ENCODE measurements at regions not wholly inside any gene's neighbourhood (a gene's known extent, or its start where the extent isn't known, plus 50 kb on each side); places are given as distances from the start of the nearest gene placed in this dataset.

DNA sequence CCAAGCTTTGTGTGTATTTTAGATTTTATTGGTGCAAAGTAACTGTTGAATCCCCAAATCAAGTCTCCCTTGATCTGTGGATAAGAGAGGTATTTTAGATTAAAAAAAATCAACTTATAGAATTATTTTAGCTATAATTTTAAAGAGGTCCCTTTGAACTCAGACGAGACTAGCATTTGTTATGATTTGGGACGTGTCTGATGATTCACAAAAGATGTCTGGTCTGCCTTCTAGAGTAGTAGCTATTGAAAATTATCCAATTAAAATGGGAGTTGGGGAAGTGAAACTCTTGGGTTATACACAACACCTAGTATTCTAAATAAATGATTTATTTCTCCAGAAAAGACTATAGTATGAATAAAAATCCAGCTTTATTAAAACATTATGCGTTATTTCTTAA, 227.9 kb upstream of the GRIA4 start:
- Histone ChIP-seq H3K79me2 (ENCODE audit: low read length) (no peaks in the 10 kb centered on the region), H3K36me3 (ENCODE audit: insufficient read depth, low read length) (no peaks in the 10 kb centered on the region), H3K4me3 (ENCODE audit: low read length) (no peak overlapping the region), H3K27ac (ENCODE audit: low read length) (no peak overlapping the region), H3K9me2 (replicated peaks; ENCODE audit: insufficient read depth, low read length) (peaks cover 5% of the 10 kb centered on the region), H3K9ac (ENCODE audit: low read length) (no peak overlapping the region), H3K9me3 (ENCODE audit: low read length) (peaks cover 5% of the 10 kb centered on the region; the same call in 1 of the 2 replicates), H3K27me3 (ENCODE audit: low read length) (no peaks in the 10 kb centered on the region), H3K4me2 (ENCODE audit: low read depth, low read length, poor library complexity, severe bottlenecking) (no peak overlapping the region), H2AFZ (ENCODE audit: low read length) (no peak overlapping the region), H4K20me1 (ENCODE audit: insufficient read depth, low read depth, low read length) (no peaks in the 10 kb centered on the region), H3K4me1 (ENCODE audit: low read length) (no peaks in the 10 kb centered on the region)
- no peak for DNase-seq

DNA sequence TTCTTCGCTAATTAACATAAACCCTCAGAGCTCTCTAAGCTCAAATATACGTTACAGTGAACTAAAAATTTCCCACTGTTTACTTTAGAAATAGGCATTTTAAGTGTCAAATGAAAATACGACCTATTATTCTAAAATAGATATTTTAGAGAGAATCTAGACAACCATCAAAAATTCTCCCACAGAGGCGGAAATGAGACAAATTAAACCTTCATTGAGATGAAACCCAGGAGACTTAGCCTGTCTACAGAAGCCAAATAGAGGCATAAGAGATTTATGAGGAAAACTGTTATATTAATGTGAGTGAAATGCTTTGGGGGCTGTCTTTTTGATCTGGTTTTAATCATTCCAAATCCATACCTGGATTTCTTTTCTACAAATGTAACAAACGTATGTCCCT, 232.0 kb upstream of the GRIA4 start:
- Histone ChIP-seq H3K9me2 (replicated peaks; ENCODE audit: insufficient read depth, low read length) (peaks cover 11% of the 10 kb centered on the region; the same call in 1 of the 2 replicates), H3K27ac (ENCODE audit: low read length) (no peak overlapping the region), H3K9me3 (ENCODE audit: low read length) (peaks cover 10% of the 10 kb centered on the region), H3K4me3 (ENCODE audit: low read length) (no peak overlapping the region), H3K9ac (ENCODE audit: low read length) (no peak overlapping the region), H3K27me3 (ENCODE audit: low read length) (no peaks in the 10 kb centered on the region), H4K20me1 (ENCODE audit: insufficient read depth, low read depth, low read length) (no peaks in the 10 kb centered on the region), H3K36me3 (ENCODE audit: insufficient read depth, low read length) (no peaks in the 10 kb centered on the region), H3K79me2 (ENCODE audit: low read length) (no peaks in the 10 kb centered on the region), H3K4me1 (ENCODE audit: low read length) (no peaks in the 10 kb centered on the region), H3K4me2 (ENCODE audit: low read depth, low read length, poor library complexity, severe bottlenecking) (no peak overlapping the region), H2AFZ (ENCODE audit: low read length) (no peak overlapping the region)
- no peak for DNase-seq

DNA sequence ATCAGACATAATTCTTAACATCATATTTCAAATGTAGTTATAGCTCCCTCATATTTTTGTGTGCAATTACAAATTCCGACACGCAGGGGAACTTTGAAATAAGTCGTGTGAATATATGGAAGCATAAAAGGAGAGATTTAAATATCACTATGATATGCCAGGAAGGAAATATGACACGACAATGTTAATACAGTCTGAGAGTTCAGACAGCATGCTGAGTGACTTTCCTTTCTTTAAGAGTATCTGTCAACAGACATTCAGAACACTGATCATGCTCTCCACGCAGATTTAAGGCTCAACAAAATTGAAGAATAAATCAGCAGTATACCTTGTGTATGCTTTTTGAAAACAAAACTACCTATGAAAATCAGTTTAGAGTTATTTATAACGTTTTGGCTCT, 232.6 kb upstream of the CARD18 start:
- no peak overlapping the region for H3K4me2 ChIP-seq (ENCODE audit: low read depth, low read length, poor library complexity, severe bottlenecking)

DNA sequence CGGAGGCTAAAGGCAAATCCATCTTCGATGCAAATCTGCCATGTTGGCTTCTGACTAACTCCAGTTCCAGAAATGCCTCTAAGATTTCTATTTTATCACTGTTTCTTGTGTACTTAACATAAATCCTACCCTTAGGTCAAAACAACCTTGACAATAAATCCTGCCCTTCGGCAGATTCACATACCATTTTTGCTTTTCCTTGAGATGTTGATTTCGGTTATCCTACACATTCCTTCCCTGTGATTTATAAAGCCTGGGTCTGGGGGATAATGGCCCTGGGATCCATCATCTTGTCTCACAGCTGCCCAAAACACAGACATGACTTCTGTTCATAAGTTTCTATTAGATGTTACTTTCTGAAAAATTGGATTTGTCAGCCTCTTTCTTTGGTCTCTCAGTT, 231.7 kb upstream of the CARD18 start:
- Histone ChIP-seq H4K20me1 (ENCODE audit: insufficient read depth, low read depth, low read length) (no peaks in the 10 kb centered on the region), H3K4me2 (ENCODE audit: low read depth, low read length, poor library complexity, severe bottlenecking) (no peak overlapping the region), H3K79me2 (ENCODE audit: low read length) (no peaks in the 10 kb centered on the region), H3K4me1 (ENCODE audit: low read length) (no peaks in the 10 kb centered on the region), H2AFZ (ENCODE audit: low read length) (no peak overlapping the region), H3K9ac (ENCODE audit: low read length) (no peak overlapping the region), H3K9me2 (replicated peaks; ENCODE audit: insufficient read depth, low read length) (no peaks in the 10 kb centered on the region), H3K4me3 (ENCODE audit: low read length) (no peak overlapping the region), H3K36me3 (ENCODE audit: insufficient read depth, low read length) (no peaks in the 10 kb centered on the region), H3K27ac (ENCODE audit: low read length) (no peak overlapping the region), H3K9me3 (ENCODE audit: low read length) (no peaks in the 10 kb centered on the region; the same call in 1 of the 2 replicates), H3K27me3 (ENCODE audit: low read length) (no peaks in the 10 kb centered on the region)
- DNase-seq = no peak

More for the DNA sequence above, 232.6 kb upstream of the CARD18 start:
- no peak overlapping the region for H3K27ac ChIP-seq (ENCODE audit: low read length)
- no peaks in the 10 kb centered on the region for H3K79me2 ChIP-seq (ENCODE audit: low read length)
- H3K9me3 ChIP-seq (ENCODE audit: low read length) = peaks cover 6% of the 10 kb centered on the region; the same call in 1 of the 2 replicates
- H4K20me1 ChIP-seq (ENCODE audit: insufficient read depth, low read depth, low read length) = no peaks in the 10 kb centered on the region
- no peak overlapping the region for H2AFZ ChIP-seq (ENCODE audit: low read length)
- H3K4me1 ChIP-seq (ENCODE audit: low read length) = no peaks in the 10 kb centered on the region
- no peaks in the 10 kb centered on the region for H3K36me3 ChIP-seq (ENCODE audit: insufficient read depth, low read length)
- no peak overlapping the region for H3K4me3 ChIP-seq (ENCODE audit: low read length)
- DNase-seq = no peak
- no peaks in the 10 kb centered on the region for H3K27me3 ChIP-seq (ENCODE audit: low read length)
- no peak overlapping the region for H3K9ac ChIP-seq (ENCODE audit: low read length)
- 0 out of 2 replicates have a peak, but pooled peaks cover 8% of the 10 kb centered on the region for H3K9me2 ChIP-seq (replicated peaks; ENCODE audit: insufficient read depth, low read length)

GRCh38 chr11:105368711-105369110, 229.1 kb upstream of the CARD18 start:
- H3K4me2 ChIP-seq (ENCODE audit: low read depth, low read length, poor library complexity, severe bottlenecking) = no peak overlapping the region
- H3K4me1 ChIP-seq (ENCODE audit: low read length) = no peaks in the 10 kb centered on the region
- H2AFZ ChIP-seq (ENCODE audit: low read length) = no peak overlapping the region
- H4K20me1 ChIP-seq (ENCODE audit: insufficient read depth, low read depth, low read length) = no peaks in the 10 kb centered on the region
- H3K27ac ChIP-seq (ENCODE audit: low read length) = no peak overlapping the region
- no peak overlapping the region for H3K9ac ChIP-seq (ENCODE audit: low read length)
- no peak for DNase-seq
- no peak overlapping the region for H3K4me3 ChIP-seq (ENCODE audit: low read length)
- no peaks in the 10 kb centered on the region for H3K9me2 ChIP-seq (replicated peaks; ENCODE audit: insufficient read depth, low read length)
- no peaks in the 10 kb centered on the region for H3K36me3 ChIP-seq (ENCODE audit: insufficient read depth, low read length)
- no peaks in the 10 kb centered on the region for H3K79me2 ChIP-seq (ENCODE audit: low read length)
- no peaks in the 10 kb centered on the region for H3K27me3 ChIP-seq (ENCODE audit: low read length)
- H3K9me3 ChIP-seq (ENCODE audit: low read length) = no peaks in the 10 kb centered on the region

DNA sequence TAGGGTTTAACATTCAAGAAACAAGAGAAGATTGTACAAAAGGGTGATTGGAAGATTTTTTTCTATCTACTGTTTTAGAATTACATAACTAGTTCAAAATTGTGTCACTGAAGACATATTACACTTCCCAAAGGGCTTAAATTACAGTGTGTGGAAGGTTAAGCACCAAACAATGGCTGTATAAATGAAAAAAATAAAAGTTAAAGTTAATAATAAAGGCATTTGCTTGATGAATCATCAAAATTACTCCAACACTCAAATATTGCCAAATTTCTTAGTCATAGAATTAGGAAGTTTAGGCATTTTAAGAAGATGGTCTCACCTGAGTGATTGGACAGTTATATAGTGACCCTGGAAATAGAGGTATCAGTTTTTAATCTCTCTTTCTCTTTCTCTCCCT, 227.6 kb upstream of the CARD18 start:
- no peak for DNase-seq
- H3K79me2 ChIP-seq (ENCODE audit: low read length) = no peaks in the 10 kb centered on the region
- no peaks in the 10 kb centered on the region for H4K20me1 ChIP-seq (ENCODE audit: insufficient read depth, low read depth, low read length)
- no peak overlapping the region for H3K27ac ChIP-seq (ENCODE audit: low read length)
- no peak overlapping the region for H3K4me3 ChIP-seq (ENCODE audit: low read length)
- H3K4me2 ChIP-seq (ENCODE audit: low read depth, low read length, poor library complexity, severe bottlenecking) = no peak overlapping the region
- no peaks in the 10 kb centered on the region for H3K9me3 ChIP-seq (ENCODE audit: low read length)
- H3K27me3 ChIP-seq (ENCODE audit: low read length) = no peaks in the 10 kb centered on the region
- H3K9ac ChIP-seq (ENCODE audit: low read length) = no peak overlapping the region
- H3K36me3 ChIP-seq (ENCODE audit: insufficient read depth, low read length) = no peaks in the 10 kb centered on the region
- no peak overlapping the region for H2AFZ ChIP-seq (ENCODE audit: low read length)
- H3K9me2 ChIP-seq (replicated peaks; ENCODE audit: insufficient read depth, low read length) = no peaks in the 10 kb centered on the region
- no peaks in the 10 kb centered on the region for H3K4me1 ChIP-seq (ENCODE audit: low read length)

DNA sequence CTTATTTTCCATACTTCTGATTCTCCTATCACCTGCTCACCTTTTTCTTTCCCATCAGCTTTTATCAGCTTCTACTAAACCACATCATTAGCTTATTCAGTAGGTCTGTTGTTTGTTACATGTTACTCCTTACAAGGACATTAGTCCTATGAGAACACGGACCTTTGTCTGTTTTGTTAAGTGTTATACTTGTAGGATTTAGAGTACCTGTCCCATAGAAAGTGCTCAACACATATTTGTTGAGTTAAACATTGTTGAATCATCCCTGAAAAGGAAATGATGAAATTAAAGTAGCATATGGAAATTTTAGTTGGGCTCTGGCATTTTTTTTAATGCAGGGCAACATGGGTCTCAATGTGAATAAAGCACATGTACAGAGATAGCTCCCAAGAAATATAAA, 222.1 kb upstream of the CARD18 start:
- Histone ChIP-seq H3K9me3 (ENCODE audit: low read length) (no peaks in the 10 kb centered on the region), H3K27me3 (ENCODE audit: low read length) (0 out of 2 replicates have a peak, but pooled peaks cover 2% of the 10 kb centered on the region), H3K4me2 (ENCODE audit: low read depth, low read length, poor library complexity, severe bottlenecking) (no peak overlapping the region), H3K27ac (ENCODE audit: low read length) (no peak overlapping the region), H3K79me2 (ENCODE audit: low read length) (no peaks in the 10 kb centered on the region), H3K36me3 (ENCODE audit: insufficient read depth, low read length) (no peaks in the 10 kb centered on the region), H3K4me3 (ENCODE audit: low read length) (no peak overlapping the region), H3K4me1 (ENCODE audit: low read length) (no peaks in the 10 kb centered on the region), H2AFZ (ENCODE audit: low read length) (no peak overlapping the region), H3K9me2 (replicated peaks; ENCODE audit: insufficient read depth, low read length) (no peaks in the 10 kb centered on the region), H4K20me1 (ENCODE audit: insufficient read depth, low read depth, low read length) (no peaks in the 10 kb centered on the region), H3K9ac (ENCODE audit: low read length) (no peak overlapping the region)
- no peak for DNase-seq

GRCh38 chr11:105357764-105358163, 218.2 kb upstream of the CARD18 start:
- Histone ChIP-seq H3K4me1 (ENCODE audit: low read length) (no peaks in the 10 kb centered on the region), H4K20me1 (ENCODE audit: insufficient read depth, low read depth, low read length) (no peaks in the 10 kb centered on the region), H3K9me3 (ENCODE audit: low read length) (no peaks in the 10 kb centered on the region), H3K36me3 (ENCODE audit: insufficient read depth, low read length) (no peaks in the 10 kb centered on the region), H3K27ac (ENCODE audit: low read length) (no peak overlapping the region), H3K9me2 (replicated peaks; ENCODE audit: insufficient read depth, low read length) (no peaks in the 10 kb centered on the region), H2AFZ (ENCODE audit: low read length) (no peak overlapping the region), H3K4me2 (ENCODE audit: low read depth, low read length, poor library complexity, severe bottlenecking) (no peak overlapping the region), H3K79me2 (ENCODE audit: low read length) (no peaks in the 10 kb centered on the region), H3K27me3 (ENCODE audit: low read length) (0 out of 2 replicates have a peak, but pooled peaks cover 2% of the 10 kb centered on the region), H3K9ac (ENCODE audit: low read length) (no peak overlapping the region), H3K4me3 (ENCODE audit: low read length) (no peak overlapping the region)
- DNase-seq = no peak

DNA sequence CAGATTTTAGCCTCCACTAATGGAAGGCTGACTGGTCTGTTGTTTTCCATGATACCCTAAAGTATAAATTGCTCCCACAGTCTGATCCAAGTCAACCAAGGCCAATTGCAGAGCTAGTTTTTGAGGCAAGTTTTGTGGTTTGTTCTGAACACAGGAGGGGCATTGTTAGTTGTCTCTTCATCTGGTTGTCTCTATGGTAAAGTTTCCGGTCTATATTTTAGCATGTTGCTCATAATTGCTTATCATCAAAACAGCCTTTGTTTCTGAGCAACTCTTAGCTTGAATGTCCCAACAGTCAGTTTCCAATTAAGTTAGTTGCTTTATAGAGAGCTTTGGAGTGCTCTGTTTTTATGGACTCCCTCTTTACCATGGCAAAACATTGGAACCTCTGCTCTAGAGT, 217.6 kb upstream of the CARD18 start:
- Histone ChIP-seq H3K4me3 (ENCODE audit: low read length) (no peak overlapping the region), H3K27me3 (ENCODE audit: low read length) (0 out of 2 replicates have a peak, but pooled peaks cover 2% of the 10 kb centered on the region), H3K9ac (ENCODE audit: low read length) (no peak overlapping the region), H3K9me3 (ENCODE audit: low read length) (no peaks in the 10 kb centered on the region; the same call in 1 of the 2 replicates), H3K4me2 (ENCODE audit: low read depth, low read length, poor library complexity, severe bottlenecking) (no peak overlapping the region), H3K27ac (ENCODE audit: low read length) (no peak overlapping the region), H3K4me1 (ENCODE audit: low read length) (no peaks in the 10 kb centered on the region), H3K9me2 (replicated peaks; ENCODE audit: insufficient read depth, low read length) (no peaks in the 10 kb centered on the region), H3K79me2 (ENCODE audit: low read length) (no peaks in the 10 kb centered on the region), H3K36me3 (ENCODE audit: insufficient read depth, low read length) (no peaks in the 10 kb centered on the region), H2AFZ (ENCODE audit: low read length) (no peak overlapping the region), H4K20me1 (ENCODE audit: insufficient read depth, low read depth, low read length) (no peaks in the 10 kb centered on the region)
- no peak for DNase-seq

All from Karpas-422 (cell line).